ENCODE measurements at regions not wholly inside any gene's neighbourhood (a gene's known extent, or its start where the extent isn't known, plus 50 kb on each side); places are given as distances from the start of the nearest gene placed in this dataset.

GRCh38 chr2:51413726-51414125 is 381.8 kb upstream of the NRXN1 start:
- Histone ChIP-seq H3K4me3 (ENCODE audit: low read depth, low read length) (no peak overlapping the region), H3K36me3 (ENCODE audit: control insufficient read depth, insufficient read depth, low read length) (no peaks in the 10 kb centered on the region), H3K79me2 (no peaks in the 10 kb centered on the region), H3K27me3 (ENCODE audit: control insufficient read depth, insufficient read depth, low read length) (no peaks in the 10 kb centered on the region), H3K27ac (no peak overlapping the region), H3K9me3 (ENCODE audit: control insufficient read depth, low read length) (no peaks in the 10 kb centered on the region), H3K4me1 (no peaks in the 10 kb centered on the region), H3K4me2 (ENCODE audit: low read length) (no peak overlapping the region), H3K9ac (no peak overlapping the region), H2AFZ (no peak overlapping the region)
- TF ChIP-seq CTCF (IDR thresholded peaks at IDR 0.05) = no peak

GRCh38 chr2:51410331-51410730 is 378.4 kb upstream of the NRXN1 start:
- no peak overlapping the region for H3K9ac ChIP-seq
- H2AFZ ChIP-seq = no peak overlapping the region
- no peak for TF ChIP-seq CTCF (IDR thresholded peaks at IDR 0.05)
- no peaks in the 10 kb centered on the region for H3K4me1 ChIP-seq
- H3K27ac ChIP-seq = no peak overlapping the region
- H3K4me2 ChIP-seq (ENCODE audit: low read length) = no peak overlapping the region
- H3K27me3 ChIP-seq (ENCODE audit: control insufficient read depth, insufficient read depth, low read length) = no peaks in the 10 kb centered on the region
- H3K79me2 ChIP-seq = no peaks in the 10 kb centered on the region
- H3K9me3 ChIP-seq (ENCODE audit: control insufficient read depth, low read length) = no peaks in the 10 kb centered on the region
- no peak overlapping the region for H3K4me3 ChIP-seq (ENCODE audit: low read depth, low read length)
- no peaks in the 10 kb centered on the region for H3K36me3 ChIP-seq (ENCODE audit: control insufficient read depth, insufficient read depth, low read length)

GRCh38 chr2:51409920-51410319 is 378.0 kb upstream of the NRXN1 start:
- H3K4me1 ChIP-seq = no peaks in the 10 kb centered on the region

GRCh38 chr2:51404226-51404625 is 372.3 kb upstream of the NRXN1 start:
- TF ChIP-seq CTCF (IDR thresholded peaks at IDR 0.05) = no peak
- Histone ChIP-seq H3K27ac (no peak overlapping the region), H3K36me3 (ENCODE audit: control insufficient read depth, insufficient read depth, low read length) (no peaks in the 10 kb centered on the region), H3K27me3 (ENCODE audit: control insufficient read depth, insufficient read depth, low read length) (no peaks in the 10 kb centered on the region), H3K4me3 (ENCODE audit: low read depth, low read length) (no peak overlapping the region), H3K9me3 (ENCODE audit: control insufficient read depth, low read length) (no peaks in the 10 kb centered on the region), H3K4me2 (ENCODE audit: low read length) (no peak overlapping the region), H2AFZ (no peak overlapping the region), H3K4me1 (no peaks in the 10 kb centered on the region), H3K9ac (no peak overlapping the region), H3K79me2 (no peaks in the 10 kb centered on the region)

More at GRCh38 chr2:51409920-51410319, 378.0 kb upstream of the NRXN1 start:
- Histone ChIP-seq H2AFZ (no peak overlapping the region), H3K27ac (no peak overlapping the region), H3K9me3 (ENCODE audit: control insufficient read depth, low read length) (no peaks in the 10 kb centered on the region), H3K36me3 (ENCODE audit: control insufficient read depth, insufficient read depth, low read length) (no peaks in the 10 kb centered on the region), H3K9ac (no peak overlapping the region), H3K4me2 (ENCODE audit: low read length) (no peak overlapping the region), H3K79me2 (no peaks in the 10 kb centered on the region), H3K4me3 (ENCODE audit: low read depth, low read length) (no peak overlapping the region), H3K27me3 (ENCODE audit: control insufficient read depth, insufficient read depth, low read length) (no peaks in the 10 kb centered on the region)
- TF ChIP-seq CTCF (IDR thresholded peaks at IDR 0.05) = no peak

- Histone ChIP-seq H3K36me3 (ENCODE audit: control insufficient read depth, insufficient read depth, low read length) (no peaks in the 10 kb centered on the region), H3K4me1 (no peaks in the 10 kb centered on the region), H3K27ac (no peak overlapping the region), H3K9me3 (ENCODE audit: control insufficient read depth, low read length) (no peaks in the 10 kb centered on the region), H3K79me2 (no peaks in the 10 kb centered on the region), H2AFZ (no peak overlapping the region), H3K27me3 (ENCODE audit: control insufficient read depth, insufficient read depth, low read length) (no peaks in the 10 kb centered on the region), H3K9ac (no peak overlapping the region), H3K4me2 (ENCODE audit: low read length) (no peak overlapping the region), H3K4me3 (ENCODE audit: low read depth, low read length) (no peak overlapping the region)
- no peak for TF ChIP-seq CTCF (IDR thresholded peaks at IDR 0.05)
Measured at GRCh38 chr2:51401546-51401945, 369.6 kb upstream of the NRXN1 start.

All from parathyroid adenoma (tissue), 2 donors.